Thymus (tissue), 11 donors: ENCODE measurements at regions not wholly inside any gene's neighbourhood (a gene's known extent, or its start where the extent isn't known, plus 50 kb on each side); places are given as distances from the start of the nearest gene placed in this dataset.

Experiments used
- DNase-seq, 9 donors: peaks; one replicate each; pipeline ENCODE4 v3.0.0-alpha.2; 2013; ENCODE audit warnings: low spot score in 9 of 9, low read depth in 6 of 9, missing footprints in 1 of 9
- H3K27ac ChIP-seq, 2 donors: one replicate each; pipeline ENCODE4 v1.5.1; 2013; ENCODE audit warnings: control low read depth in 1 of 2, low read depth in 1 of 2, low read length in 1 of 2, mild to moderate bottlenecking in 1 of 2, moderate library complexity in 1 of 2
- H3K27me3 ChIP-seq, 2 donors: one replicate each; pipeline ENCODE4 v1.5.1; 2013; ENCODE audit warnings: low read length in 1 of 2; ENCODE audit not compliant: control insufficient read depth in 2 of 2, insufficient read depth in 1 of 2
- H3K36me3 ChIP-seq, 2 donors: one replicate each; pipeline ENCODE4 v1.5.1; 2013; ENCODE audit warnings: low read length in 1 of 2, mild to moderate bottlenecking in 1 of 2, moderate library complexity in 1 of 2; ENCODE audit not compliant: control insufficient read depth in 2 of 2, insufficient read depth in 2 of 2
- H3K4me1 ChIP-seq, 2 donors: one replicate each; pipeline ENCODE4 v1.5.1; 2013; ENCODE audit warnings: low read length in 2 of 2; ENCODE audit not compliant: control insufficient read depth in 2 of 2, insufficient read depth in 2 of 2
- H3K4me3 ChIP-seq, 2 donors: one replicate each; pipeline ENCODE4 v1.5.1; 2013; ENCODE audit warnings: low read length in 2 of 2, control low read depth in 1 of 2, mild to moderate bottlenecking in 1 of 2
- H3K9me3 ChIP-seq, 2 donors: one replicate each; pipeline ENCODE4 v1.5.1; 2013; ENCODE audit warnings: low read length in 1 of 2, mild to moderate bottlenecking in 1 of 2; ENCODE audit not compliant: control insufficient read depth in 2 of 2, insufficient read depth in 1 of 2
- WGBS: extraction: QIAGEN DNeasy Blood & Tissue Kit; methylation state at CpG from one replicate; pipeline ENCODE4 v1.1.7; 2013; 5-methylcytosine and 5-hydroxymethylcytosine counted together
- donor health status: healthy.

DNA sequence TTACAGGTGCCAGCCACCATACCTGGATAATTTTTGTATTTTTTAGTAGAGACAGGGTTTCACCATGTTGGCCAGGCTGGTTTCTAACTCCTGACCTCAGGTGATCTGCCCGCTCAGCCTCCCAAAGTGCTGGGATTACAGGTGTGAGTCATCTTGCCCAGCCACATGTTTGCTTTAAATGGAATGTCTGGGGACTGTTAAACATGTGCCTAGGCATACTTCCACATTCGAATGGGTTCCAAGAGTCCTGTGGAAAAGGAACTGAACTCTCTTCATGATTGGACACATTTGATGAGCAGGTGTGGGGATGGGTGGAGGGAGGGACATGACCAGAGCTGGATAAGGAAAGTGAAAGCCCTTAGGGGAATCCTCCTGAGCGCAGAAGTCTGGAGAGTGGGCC, 58.4 kb upstream of the GREB1L start:
- WGBS, result 90% methylated on average over 3 of the region's 3 CpGs

DNA sequence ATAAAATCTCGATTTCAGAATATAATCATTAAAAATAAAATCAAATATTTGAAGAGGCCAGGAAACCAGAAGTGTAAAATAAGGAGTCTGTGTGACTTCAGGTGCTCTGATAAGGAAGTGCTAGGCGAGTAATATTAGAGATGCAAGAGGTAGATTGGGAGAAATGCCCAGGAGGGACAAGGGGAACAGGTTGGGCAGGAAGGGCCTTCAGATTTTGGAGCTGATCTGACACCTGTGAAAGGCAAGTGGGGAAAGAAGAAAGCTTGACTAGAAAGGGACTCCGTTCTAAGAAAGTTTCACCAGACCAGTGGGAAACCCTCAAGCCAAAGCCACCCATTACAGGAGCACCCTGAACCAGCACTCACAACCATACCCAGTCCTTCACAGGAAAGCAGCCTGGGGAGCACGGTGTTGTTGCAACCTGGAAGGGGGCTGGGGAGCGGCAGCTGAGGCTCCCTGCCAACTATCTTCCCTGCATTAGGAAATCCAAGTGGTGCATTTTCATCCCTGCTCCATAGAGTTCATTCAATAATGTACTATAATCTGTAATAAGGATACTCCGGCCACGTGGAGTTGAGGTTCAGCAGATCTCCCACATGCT, 57.5 kb upstream of the GREB1L start:
- Histone ChIP-seq H3K4me3 (no peak overlapping the region), H3K27me3 (no peaks in the 10 kb centered on the region), H3K27ac (no peak overlapping the region), H3K36me3 (no peaks in the 10 kb centered on the region), H3K4me1 (no peaks in the 10 kb centered on the region), H3K9me3 (no peaks in the 10 kb centered on the region)
- no peak for DNase-seq
- WGBS, result 82% methylated on average over 7 of the region's 7 CpGs

More for the DNA sequence above, 58.4 kb upstream of the GREB1L start:
- Histone ChIP-seq H3K27ac (no peak overlapping the region), H3K9me3 (no peaks in the 10 kb centered on the region), H3K27me3 (no peaks in the 10 kb centered on the region), H3K4me3 (no peak overlapping the region), H3K36me3 (no peaks in the 10 kb centered on the region), H3K4me1 (no peaks in the 10 kb centered on the region)
- DNase-seq, result no peak

DNA sequence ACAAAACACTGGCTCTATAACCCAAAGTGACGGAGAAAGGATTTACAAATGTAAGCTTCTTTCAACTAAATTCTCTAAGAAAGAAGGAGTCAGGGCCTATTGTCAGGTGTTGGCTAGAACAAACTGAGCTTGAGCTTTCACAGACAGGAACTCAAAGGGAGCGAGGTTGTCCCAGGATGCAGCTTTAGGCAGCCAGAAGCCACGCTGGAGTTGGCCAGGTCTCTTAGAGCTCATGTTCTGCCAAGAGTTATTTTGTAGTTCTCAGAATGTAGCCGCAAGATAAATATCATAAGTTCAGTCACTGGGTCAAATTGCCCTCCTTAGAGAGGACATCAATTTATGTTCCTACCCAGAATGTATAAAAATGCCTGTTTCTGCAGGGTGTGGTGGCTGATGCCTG, 54.1 kb upstream of the GREB1L start:
- no peaks in the 10 kb centered on the region for H3K4me1 ChIP-seq
- H3K4me3 ChIP-seq, result no peak overlapping the region
- WGBS, result 92% methylated on average over 4 of the region's 4 CpGs
- H3K27ac ChIP-seq, result no peak overlapping the region
- no peaks in the 10 kb centered on the region for H3K27me3 ChIP-seq
- H3K36me3 ChIP-seq, result no peaks in the 10 kb centered on the region
- H3K9me3 ChIP-seq, result no peaks in the 10 kb centered on the region
- DNase-seq, result no peak

DNA sequence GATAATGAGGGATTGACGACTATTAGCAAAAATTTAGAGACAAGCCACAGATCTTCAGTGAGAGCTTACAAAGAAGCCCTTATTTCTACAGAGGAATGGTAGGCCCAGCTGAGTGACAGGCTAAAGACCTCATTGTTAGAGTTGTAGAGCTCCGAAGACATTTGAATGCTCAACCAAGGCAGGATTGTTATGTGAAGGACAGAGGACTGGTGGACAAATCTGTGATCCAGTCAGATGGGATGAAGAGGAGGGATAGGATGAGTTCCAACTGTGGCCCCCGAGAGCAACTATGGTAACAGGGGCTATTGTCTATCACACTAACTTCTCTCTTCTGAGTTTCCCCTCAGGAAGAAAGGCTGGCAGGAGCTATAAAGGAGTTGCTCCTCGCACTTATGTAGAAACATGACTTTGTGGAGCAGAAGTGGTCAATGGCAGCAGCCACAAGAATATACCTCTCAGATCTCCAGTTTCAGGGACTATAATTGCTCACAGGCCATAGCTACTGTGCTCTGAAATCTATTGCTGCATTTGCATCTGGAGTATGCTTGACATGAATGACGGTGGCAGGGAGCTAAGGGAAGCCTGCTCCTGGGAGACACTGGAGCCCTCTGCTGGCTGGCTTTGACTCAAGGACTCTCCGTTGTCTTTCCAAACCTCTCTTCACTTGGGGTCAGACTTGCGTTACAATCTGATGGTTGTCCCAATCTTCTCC, 50.3 kb upstream of the GREB1L start:
- peak in 4 of 9 donors; percentile 4 to 31 (median 14) for DNase-seq
- no peaks in the 10 kb centered on the region for H3K36me3 ChIP-seq
- no peak overlapping the region for H3K27ac ChIP-seq
- no peaks in the 10 kb centered on the region for H3K27me3 ChIP-seq
- no peaks in the 10 kb centered on the region for H3K4me1 ChIP-seq
- no peak overlapping the region for H3K4me3 ChIP-seq
- 60% methylated on average over 7 of the region's 7 CpGs for WGBS
- no peaks in the 10 kb centered on the region for H3K9me3 ChIP-seq
